ENCODE measurements at regions not wholly inside any gene's neighbourhood (a gene's known extent, or its start where the extent isn't known, plus 50 kb on each side); places are given as distances from the start of the nearest gene placed in this dataset.
"Not testable (repeated sequence)": the region's sequence is repeated elsewhere in the genome, so short reads cannot be mapped to it uniquely, and the experiment has no call there.

DNA sequence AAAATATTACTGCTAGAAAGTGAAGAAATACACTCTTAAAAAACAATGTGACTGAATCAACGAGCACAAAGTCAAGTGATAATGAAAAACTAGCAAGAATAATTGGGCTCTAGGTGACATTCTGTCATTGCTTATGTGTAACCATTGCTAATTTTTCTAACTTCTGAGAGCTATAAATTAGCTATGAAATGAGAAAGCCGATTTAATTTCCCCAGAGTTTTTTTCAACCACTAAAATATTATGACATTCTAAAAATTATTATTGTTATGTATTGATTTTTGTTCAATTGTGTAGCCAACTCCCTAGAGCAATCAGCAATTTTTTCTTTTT is 458.6 kb upstream of the ATXN8OS start:
- DNase-seq = no peak

DNA sequence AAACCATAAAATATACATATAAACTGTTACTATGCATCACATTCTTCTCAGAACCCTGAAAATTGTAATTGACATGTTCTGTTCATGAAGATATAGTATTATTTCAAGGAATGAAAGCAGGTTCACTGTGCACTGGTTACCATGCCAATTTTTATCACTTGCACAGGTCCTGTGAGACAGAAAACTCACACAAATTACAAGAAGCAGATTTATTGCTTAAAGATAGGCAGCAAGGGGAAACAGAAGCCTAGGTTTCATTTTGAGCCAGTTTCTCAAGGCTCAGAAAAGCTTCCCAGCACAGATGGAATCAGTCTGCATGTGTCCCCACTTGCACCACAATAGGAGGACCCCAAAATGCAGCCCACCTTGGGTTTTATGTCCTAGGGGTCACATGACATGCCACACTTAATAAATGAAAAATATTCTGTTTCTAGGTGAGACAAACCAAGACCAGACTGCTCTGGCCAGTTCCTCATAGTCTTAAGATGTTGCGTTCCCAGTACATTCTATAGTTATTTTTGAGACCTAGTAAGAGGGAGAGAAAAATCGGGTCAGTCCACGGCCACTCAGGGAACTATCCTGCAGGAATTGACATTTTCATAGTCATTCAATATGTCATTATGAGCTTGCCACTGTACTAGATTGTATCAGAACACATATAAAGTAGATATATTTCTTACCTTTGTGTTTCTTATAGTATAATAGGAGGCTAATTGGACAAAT is 459.1 kb upstream of the ATXN8OS start:
- no peak for DNase-seq

DNA sequence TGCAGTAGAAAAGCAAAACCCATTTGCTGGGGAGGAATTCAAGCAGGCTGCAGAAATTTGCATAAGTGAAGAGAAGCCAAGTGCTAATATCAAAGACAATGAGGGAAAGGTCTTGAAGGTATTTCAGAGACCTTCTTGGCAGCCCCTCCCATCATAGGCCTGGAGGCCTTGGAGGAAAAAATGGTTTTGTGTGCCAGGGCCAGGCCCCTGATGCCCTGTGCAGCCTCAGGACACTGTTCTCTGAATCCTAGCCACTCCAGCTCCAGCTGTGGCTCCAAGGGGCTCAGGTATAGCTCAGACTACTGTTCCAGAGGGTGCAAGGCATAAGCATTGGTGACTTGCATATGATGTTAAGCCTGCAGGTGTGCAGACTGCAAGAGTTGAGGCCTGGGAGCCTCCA is 463.2 kb upstream of the ATXN8OS start:
- no peak for DNase-seq

- DNase-seq = no peak
These were observed 465.9 kb upstream of the ATXN8OS start for GRCh38 chr13:69641773-69642172.

GRCh38 chr13:69633044-69633443 is 474.6 kb upstream of the ATXN8OS start:
- no peak for DNase-seq

DNA sequence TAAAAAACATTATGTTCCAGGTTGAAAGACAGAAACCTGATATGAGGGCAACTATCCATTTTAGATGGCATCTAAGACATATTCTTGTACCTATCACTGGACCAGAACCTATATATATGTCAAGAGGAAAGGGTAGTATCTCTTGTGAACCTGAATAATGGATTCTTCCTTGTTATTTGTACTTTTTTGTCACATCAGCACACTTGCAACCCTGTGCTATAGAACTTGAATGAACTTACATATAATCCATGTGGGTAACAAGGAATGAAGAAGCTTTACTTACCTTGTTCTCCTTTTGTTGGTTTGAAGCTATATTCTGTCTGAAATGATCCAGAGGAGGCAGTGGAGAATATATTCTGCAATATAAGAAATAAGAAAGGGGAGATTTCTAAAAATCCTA is 483.7 kb upstream of the ATXN8OS start:
- no peak for DNase-seq

GRCh38 chr13:69619651-69620050 is 488.0 kb upstream of the ATXN8OS start:
- no peak for DNase-seq

DNA sequence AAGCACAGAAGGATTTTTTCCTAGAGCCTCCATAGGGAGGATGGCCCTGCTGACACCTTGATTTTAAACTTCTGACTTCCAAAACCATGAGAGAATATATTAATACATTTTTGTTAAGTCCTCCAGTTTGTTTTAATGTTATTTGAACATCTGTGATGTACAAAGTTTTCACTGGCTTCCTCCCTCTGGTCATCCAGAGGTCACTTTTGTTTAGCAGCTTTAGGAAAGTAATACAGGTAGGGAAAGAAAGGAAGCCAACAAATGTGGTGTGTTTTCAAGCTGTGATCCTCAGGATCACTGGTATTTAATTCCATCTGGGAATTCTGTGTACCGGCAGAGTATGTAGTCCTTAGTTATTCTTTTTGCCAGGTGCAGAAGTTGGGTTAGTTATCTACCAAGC is 488.8 kb upstream of the ATXN8OS start:
- no peak for DNase-seq

DNA sequence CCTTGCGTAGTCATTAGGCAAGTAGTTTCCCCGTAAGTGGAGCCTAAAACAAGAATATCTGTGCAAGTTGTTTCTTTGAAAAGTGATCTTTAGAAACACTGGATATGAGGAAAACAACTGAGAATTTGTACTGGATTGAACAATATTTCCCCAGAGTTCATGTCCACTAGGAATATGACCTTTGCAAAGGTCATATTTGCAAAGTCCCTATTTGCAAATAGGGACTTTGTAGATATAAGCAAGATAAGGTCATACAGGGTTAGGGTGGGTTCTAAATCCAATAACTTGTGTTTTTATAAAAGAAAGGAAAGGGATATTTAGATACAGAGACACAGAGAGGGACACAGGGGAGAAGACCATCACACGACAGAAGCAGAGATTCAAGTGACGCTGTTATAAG is 489.2 kb upstream of the ATXN8OS start:
- DNase-seq = no peak

DNA sequence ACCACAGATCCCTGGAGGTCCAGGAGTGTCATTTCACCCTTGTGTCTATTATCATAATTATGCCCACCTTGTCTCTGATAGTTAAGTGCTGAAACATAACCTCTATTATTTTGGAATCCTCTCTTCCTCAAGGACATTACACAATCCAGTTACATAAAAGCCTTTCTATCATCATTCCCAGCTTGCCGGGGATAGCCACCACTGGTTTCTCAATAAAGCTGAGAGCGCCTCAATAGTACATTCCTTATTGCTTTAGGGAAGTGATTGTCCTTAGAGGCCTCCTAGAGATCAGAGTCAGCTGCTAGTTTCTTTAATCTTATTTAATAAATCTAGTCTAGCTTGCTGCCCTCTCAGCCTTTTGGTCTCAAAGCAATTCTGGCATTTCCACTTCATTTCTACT is 490.0 kb upstream of the ATXN8OS start:
- DNase-seq = no peak

DNA sequence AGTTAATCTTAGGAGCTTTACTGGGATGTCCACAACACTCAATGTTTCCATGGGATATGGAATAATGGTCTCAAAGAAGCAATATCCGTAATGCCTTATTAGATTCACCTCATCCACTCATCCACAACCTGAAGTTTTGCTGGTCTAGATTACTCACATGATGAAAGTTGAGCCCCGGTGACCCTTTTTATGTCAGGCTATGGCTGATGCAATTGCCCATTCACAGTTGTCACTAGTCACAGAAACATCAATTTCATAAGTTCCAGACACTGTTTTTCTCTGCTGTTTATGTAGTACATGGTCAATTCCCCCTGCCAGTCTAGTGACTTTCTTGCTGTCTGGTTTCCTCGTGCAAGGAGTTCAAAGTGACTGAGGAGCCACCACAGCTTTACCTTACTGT is 491.2 kb upstream of the ATXN8OS start:
- DNase-seq = no peak

GRCh38 chr13:69615055-69615454 is 492.6 kb upstream of the ATXN8OS start:
- DNase-seq = not testable (repeated sequence)

DNA sequence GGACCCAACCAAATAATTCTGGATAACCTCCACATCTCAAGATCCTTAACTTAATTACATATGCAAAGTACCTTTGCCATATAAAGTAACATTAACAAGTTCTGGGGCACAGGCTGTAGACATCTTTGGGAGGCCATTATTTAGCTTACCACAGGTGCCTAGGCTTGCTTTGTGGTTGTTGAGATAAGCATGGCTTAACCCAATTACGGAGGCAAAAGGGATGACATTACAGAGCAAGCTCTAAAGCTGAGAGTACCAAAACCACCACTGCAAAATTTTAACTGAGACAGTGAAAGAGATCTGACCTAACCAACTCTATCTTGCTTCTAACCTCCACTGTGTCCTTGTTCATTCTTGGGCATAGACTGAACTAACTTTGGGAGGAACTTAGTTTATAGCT is 502.9 kb upstream of the ATXN8OS start:
- DNase-seq = no peak

DNA sequence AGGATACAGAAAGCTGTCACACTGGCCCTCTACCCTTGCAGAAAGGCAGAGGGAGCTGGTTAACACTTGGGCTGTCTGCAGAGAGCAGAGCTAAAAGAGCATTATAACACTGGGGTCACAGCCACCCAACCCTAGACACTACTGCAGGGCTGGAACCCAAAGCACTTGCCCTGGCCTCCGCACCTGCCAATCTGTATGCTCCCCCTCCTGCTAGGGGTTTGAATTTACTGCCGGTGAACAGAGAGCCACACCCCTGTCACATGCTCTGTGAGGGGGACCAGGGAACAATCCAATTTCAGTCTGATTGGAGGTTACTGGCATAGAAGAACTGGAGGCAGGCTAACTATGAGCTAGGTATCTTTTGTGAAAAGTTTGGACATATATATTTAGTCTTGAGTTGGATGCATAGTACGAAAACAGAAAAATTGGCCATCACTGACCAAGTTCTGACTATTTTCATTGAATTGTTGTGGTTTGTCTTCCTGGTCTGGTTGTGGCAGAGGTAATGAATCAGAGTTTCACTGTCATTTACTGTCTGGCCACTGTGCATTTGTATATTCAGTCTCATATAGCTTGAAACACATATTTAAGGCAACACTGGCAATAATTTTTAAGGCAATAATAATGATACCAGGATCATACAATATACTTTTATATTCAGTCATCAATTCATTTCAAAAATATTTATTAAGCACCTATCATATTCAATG is 504.3 kb upstream of the ATXN8OS start:
- DNase-seq = no peak

GRCh38 chr13:69601661-69602060 is 506.0 kb upstream of the ATXN8OS start:
- no peak for DNase-seq

DNA sequence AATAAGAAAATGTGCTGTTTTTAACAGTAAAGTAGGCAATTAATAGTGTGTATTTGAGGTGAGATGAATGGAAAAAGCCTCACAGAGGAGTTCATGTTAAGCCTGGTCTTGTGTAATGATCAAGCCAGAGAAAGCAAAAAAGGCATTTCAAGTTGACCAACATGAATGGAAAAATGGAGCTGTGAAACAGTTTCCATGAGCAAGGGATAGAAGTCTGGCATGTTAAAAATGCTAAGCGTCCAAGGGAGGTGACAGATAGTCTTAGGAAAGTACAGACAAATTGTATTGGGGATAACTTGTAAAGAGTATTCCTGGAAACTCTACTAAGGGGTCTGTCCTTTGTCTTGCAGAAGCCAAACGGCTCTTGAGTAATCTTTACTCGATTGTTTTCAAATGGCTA is 506.8 kb upstream of the ATXN8OS start:
- DNase-seq = no peak

DNA sequence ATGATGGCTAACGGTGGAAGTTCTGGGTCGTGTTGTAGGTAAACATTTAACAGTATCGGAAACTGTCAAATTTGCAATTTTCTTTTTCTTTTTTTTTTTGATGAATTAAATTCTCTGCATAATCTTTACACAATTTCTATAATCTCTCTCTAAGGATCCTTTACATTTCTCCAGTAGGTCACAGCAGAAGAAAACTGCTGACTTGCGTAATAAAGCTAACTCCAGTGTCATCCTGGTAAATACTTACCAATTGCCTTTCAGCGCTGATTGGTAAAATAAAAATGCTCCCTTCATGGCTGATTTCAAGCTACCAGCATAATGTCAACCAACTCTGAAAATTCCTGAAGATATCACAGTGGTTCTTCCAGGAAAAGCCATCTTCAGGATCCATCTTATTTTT is 510.5 kb upstream of the ATXN8OS start:
- no peak for DNase-seq

- DNase-seq = no peak
These were observed 512.4 kb upstream of the ATXN8OS start for GRCh38 chr13:69595181-69595580.

- DNase-seq = no peak
These were observed 516.2 kb upstream of the ATXN8OS start for GRCh38 chr13:69591437-69591836.

- no peak for DNase-seq
These were observed 517.9 kb upstream of the ATXN8OS start for GRCh38 chr13:69589531-69590235.

DNA sequence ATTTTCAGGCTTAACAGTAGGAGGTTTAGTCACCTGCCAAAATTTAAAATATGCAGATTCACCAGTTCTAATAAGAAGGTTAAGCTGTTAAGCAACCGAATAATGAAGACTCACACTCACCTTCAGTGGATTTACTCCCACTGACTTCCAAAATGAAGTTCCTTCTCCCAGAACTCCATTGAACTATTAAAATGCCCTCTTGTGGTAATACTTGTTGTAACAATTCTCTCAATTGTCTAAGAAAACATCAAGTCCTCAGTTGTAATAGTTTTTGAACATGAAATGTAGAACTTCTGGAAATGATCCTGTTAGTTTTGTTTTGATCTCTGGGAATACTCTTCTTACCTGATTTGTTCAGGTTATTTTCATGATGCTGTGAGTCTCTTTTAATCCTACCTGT is 522.0 kb upstream of the ATXN8OS start:
- DNase-seq = no peak

DNA sequence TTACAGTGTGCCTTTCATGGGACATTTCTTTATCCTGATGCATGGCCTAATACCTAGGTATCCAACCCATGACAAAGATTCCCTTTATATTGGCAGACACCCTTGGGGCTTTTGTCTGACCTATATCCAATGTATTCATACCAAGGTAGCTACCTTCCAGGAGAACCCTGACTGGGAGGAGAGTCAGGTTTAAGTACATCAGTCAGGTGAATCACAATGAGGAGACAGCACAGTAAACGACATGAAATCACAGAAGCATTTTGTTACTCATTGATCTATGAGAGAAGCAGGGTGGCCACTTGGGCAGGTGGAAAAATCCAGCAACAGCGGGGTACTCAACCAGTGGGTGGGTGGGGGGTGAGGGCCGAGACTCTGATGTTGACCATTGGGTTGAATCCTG is 527.4 kb upstream of the ATXN8OS start:
- no peak for DNase-seq

GRCh38 chr13:69579351-69579750 is 528.3 kb upstream of the ATXN8OS start:
- DNase-seq = no peak

DNA sequence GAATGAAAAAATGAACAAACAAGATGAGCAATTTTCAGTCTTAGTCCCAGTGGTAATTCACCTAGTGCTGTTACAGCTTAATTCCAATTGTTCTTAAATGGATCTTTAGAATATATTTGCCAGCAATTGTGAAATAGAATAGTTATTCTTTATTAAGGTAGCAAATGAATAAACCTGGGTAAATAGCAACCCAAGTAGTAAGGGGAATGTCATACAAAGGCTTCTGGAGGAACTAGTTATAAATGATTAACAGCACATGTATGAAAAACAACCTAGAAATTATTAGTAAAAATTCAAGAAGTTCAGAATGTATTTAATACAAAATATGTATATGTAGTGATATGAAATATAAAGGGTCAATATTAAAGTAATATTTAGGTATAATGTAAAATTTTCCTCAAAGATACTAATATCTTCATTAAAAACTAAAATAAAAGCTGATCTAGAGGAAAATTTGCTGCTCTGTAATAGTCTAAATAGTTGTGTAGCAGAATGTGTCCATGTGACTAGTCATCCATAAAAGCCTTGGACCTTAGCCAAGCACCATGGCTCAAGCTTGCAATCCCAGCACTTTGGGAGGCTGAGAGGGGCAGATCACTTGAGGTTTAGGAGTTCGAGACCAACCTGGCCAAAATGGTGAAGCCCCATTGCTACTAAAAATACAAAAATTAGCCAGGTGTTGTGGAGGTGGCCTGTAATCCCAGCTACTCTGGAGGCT is 535.9 kb upstream of the ATXN8OS start:
- DNase-seq = no peak
